MM.1S (cell line): ENCODE measurements at regions not wholly inside any gene's neighbourhood (a gene's known extent, or its start where the extent isn't known, plus 50 kb on each side); places are given as distances from the start of the nearest gene placed in this dataset.

ENCODE experiments used
- EZH2 ChIP-seq: fragments of 300-600 bp; sonication (generic); optimal IDR thresholded peaks from 2 replicates; pipeline ENCODE3; 2017; ENCODE audit warnings: low read depth, mild to moderate bottlenecking, antibody characterized with exemption, low read length, mixed read lengths
- TF ChIP-seq, protein P1 (sequence below): fragments of 300-600 bp; sonication (generic); IDR thresholded peaks from 2 replicates; pipeline ENCODE4 v1.5.1; 2016; ENCODE audit warnings: antibody characterized with exemption, low read length, mixed read lengths

DNA sequence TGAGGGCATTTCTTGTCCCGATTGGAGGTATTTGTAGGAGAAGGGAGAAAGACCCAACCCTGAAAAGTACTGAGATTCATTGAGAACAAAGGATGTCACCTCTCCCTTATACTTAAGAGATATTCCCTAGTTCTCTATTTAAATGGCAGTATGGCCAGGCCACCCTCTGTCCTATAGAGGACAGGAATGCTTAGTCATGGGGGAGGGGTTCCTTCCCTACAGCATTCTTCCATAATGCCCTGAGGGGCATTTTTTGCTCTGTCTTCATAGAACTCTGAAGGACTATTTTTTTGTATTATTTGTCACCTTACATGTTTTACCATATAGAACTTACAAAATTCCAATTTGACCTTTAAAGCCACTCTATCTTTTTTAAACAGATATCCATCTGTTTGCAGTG, 176.3 kb downstream of the TMEM161B start:
- TF ChIP-seq, protein P1, sequence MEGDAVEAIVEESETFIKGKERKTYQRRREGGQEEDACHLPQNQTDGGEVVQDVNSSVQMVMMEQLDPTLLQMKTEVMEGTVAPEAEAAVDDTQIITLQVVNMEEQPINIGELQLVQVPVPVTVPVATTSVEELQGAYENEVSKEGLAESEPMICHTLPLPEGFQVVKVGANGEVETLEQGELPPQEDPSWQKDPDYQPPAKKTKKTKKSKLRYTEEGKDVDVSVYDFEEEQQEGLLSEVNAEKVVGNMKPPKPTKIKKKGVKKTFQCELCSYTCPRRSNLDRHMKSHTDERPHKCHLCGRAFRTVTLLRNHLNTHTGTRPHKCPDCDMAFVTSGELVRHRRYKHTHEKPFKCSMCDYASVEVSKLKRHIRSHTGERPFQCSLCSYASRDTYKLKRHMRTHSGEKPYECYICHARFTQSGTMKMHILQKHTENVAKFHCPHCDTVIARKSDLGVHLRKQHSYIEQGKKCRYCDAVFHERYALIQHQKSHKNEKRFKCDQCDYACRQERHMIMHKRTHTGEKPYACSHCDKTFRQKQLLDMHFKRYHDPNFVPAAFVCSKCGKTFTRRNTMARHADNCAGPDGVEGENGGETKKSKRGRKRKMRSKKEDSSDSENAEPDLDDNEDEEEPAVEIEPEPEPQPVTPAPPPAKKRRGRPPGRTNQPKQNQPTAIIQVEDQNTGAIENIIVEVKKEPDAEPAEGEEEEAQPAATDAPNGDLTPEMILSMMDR: no peak
- TF ChIP-seq EZH2: no peak
